ENCODE measurements at regions not wholly inside any gene's neighbourhood (a gene's known extent, or its start where the extent isn't known, plus 50 kb on each side); places are given as distances from the start of the nearest gene placed in this dataset.

DNA sequence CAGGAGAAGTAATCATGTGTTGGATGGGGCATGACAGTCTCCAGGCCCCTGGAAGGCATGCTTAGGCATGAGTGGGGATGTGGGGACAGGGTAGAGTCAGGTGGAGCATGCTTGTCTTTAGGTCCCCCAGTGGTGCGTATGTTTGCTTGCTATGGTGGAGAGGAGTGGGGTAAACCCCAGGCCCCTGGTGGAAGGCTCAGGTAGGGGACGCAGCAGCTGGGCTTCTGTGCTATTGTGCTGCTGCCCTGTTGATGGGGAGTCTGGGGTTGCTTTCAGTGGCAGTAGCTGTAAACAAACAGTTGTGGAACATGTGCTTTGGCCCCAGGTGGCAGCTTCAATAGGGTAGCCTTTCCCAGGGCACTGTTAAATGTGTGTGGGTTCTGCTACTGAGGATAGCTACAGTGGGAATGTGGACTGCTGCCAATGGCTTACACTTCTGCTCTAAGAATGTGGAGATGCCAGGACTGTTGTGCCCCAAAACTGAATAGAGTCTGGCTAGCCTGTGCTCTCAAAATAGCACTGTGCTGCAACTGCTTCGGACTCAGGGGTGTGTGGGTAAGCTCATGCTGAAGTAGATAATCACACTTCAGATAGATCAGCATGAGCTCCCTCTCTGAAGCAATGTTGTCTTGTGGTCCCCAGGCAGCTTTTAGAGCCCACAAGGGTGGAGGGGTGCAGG is 1257.3 kb downstream of the DIAPH3 start:
- no peak overlapping the region for H3K4me3 ChIP-seq (ENCODE audit: low read depth, low read length)
- in situ Hi-C loops (cut with HindIII; ENCODE audit: low sequenced_read_pairs) = no loop called here
- no peak for DNase-seq (ENCODE audit: low read depth, low spot score)
- TF ChIP-seq, protein P1, sequence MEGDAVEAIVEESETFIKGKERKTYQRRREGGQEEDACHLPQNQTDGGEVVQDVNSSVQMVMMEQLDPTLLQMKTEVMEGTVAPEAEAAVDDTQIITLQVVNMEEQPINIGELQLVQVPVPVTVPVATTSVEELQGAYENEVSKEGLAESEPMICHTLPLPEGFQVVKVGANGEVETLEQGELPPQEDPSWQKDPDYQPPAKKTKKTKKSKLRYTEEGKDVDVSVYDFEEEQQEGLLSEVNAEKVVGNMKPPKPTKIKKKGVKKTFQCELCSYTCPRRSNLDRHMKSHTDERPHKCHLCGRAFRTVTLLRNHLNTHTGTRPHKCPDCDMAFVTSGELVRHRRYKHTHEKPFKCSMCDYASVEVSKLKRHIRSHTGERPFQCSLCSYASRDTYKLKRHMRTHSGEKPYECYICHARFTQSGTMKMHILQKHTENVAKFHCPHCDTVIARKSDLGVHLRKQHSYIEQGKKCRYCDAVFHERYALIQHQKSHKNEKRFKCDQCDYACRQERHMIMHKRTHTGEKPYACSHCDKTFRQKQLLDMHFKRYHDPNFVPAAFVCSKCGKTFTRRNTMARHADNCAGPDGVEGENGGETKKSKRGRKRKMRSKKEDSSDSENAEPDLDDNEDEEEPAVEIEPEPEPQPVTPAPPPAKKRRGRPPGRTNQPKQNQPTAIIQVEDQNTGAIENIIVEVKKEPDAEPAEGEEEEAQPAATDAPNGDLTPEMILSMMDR (IDR thresholded peaks at IDR 0.05; ENCODE audit: low read depth, low read length) = no peak

DNA sequence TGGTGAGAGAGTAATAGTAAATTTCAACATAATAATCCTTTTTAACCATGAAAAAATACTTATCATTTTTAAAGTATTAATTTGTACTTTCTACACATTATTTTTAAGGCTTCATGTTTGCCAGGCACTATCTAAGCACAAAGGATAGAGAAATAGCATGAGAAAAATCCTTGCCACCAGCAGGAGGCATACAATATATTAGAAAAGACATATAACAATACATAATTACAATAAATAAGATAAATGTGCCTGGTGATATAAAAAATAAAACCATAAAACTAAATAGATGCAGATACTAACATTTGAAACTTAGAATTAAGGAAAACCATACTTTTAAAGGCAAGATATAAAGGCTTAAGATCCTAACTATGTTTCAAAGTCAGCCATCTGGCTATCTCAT is 1256.4 kb downstream of the DIAPH3 start:
- TF ChIP-seq, protein P1 (IDR thresholded peaks at IDR 0.05; ENCODE audit: low read depth, low read length) = no peak
- no peak for DNase-seq (ENCODE audit: low read depth, low spot score)
- H3K4me3 ChIP-seq (ENCODE audit: low read depth, low read length) = no peak overlapping the region
- in situ Hi-C loops (cut with HindIII; ENCODE audit: low sequenced_read_pairs) = no loop called here

DNA sequence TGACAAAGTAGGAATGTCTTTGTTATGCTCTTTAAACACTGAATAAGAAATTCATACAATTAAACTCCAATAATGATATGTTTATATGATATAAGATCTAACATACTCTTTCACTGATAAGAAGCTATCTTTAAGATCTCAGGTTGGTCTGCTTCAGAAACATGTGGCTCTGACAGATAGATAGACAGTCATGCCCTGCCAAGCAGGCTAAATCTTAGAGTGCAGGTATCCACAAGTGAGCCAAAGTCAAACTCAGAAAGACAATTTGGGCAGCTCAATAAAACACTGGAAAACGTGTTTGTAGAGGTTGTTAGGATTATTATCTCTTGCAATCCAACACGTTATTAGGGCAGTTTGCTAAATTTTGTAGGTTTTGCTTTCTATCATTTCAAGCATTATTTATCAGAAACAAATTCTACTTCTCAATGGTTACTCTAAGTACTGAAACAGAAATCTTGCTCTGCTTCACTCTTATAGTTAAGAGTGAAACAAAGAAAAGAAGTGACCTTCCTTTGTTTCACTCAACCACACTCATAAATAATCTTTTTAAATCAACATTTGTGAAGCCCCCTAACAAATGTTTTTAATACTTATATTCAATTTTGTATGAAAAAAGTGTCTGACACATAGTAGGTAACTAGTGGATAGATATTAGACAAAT is 1255.6 kb downstream of the DIAPH3 start:
- H3K4me3 ChIP-seq (ENCODE audit: low read depth, low read length) = no peak overlapping the region
- TF ChIP-seq, protein P1 (IDR thresholded peaks at IDR 0.05; ENCODE audit: low read depth, low read length) = no peak
- no peak for DNase-seq (ENCODE audit: low read depth, low spot score)
- in situ Hi-C loops (cut with HindIII; ENCODE audit: low sequenced_read_pairs) = no loop called here

DNA sequence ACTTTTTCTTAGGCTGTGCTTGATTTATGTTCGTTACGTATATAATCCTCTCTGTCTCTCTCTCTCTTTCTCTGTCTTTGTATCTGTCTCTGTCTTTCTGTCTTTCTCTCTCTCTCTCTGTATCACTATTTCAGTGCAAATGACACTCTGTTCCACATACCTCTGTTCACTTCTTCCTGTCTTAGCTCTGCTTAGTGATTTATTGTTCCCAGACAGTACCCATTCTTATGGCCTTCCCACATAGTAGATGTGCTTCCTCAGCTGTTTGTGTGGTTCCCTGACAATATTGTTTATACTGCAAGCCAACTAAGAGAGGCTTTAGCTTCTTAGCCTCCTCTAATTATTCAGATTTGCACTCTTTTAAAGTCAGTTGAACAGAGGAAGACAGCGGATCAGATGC is 1244.2 kb downstream of the DIAPH3 start:
- TF ChIP-seq, protein P1 (IDR thresholded peaks at IDR 0.05; ENCODE audit: low read depth, low read length) = no peak
- no peak for DNase-seq (ENCODE audit: low read depth, low spot score)
- in situ Hi-C loops (cut with HindIII; ENCODE audit: low sequenced_read_pairs) = no loop called here
- no peak overlapping the region for H3K4me3 ChIP-seq (ENCODE audit: low read depth, low read length)

DNA sequence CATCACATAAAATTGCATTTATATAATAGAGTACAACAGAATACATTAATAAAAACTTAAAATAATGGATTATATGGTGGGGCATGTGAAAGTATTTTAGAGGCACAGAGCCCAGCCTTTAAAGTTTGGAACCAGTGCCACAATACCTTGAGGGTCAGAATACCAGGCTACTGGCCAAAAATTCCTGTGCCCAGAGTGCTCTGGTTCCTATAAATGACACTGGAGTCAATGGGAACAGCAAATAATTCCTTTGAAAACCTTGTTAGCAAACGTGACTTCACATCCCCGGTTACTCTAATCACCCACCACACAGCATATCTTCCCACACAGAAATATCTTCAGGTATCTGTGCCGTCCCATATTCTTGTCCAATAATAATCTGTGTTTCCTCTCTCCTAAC is 1242.6 kb downstream of the DIAPH3 start:
- in situ Hi-C loops (cut with HindIII; ENCODE audit: low sequenced_read_pairs) = no loop called here
- no peak overlapping the region for H3K4me3 ChIP-seq (ENCODE audit: low read depth, low read length)
- DNase-seq (ENCODE audit: low read depth, low spot score) = no peak
- TF ChIP-seq, protein P1 (IDR thresholded peaks at IDR 0.05; ENCODE audit: low read depth, low read length) = no peak

DNA sequence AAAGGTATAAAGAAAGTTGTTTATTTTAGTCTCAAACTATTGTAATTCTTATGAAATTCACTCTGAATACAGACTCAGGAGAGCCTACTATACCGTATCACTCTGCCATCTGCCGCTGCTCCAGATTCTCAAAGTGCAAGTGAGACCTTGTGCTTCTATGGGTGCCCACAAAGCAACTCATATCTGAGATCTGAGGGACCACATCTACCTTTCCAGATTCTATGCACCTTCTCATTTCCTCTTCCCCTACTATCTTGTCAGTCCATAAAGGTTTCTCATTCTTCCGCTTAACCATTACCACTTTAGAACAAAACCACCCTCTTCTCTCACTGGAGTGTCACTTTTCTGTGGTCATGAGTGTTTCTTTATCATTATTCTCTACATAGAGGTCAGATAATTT is 1236.9 kb downstream of the DIAPH3 start:
- in situ Hi-C loops (cut with HindIII; ENCODE audit: low sequenced_read_pairs) = no loop called here
- TF ChIP-seq, protein P1 (IDR thresholded peaks at IDR 0.05; ENCODE audit: low read depth, low read length) = no peak
- no peak for DNase-seq (ENCODE audit: low read depth, low spot score)
- H3K4me3 ChIP-seq (ENCODE audit: low read depth, low read length) = no peak overlapping the region
